ENCODE measurements at regions not wholly inside any gene's neighbourhood (a gene's known extent, or its start where the extent isn't known, plus 50 kb on each side); places are given as distances from the start of the nearest gene placed in this dataset.

GRCh38 chrX:45434231-45434630, 233.6 kb upstream of the DIPK2B start:
- Histone ChIP-seq H3T11ph (ENCODE audit: low read length) (no peak overlapping the region), H3K4me2 (ENCODE audit: insufficient read depth, insufficient read length, low read length) (no peak overlapping the region), H3K9me3 (ENCODE audit: control insufficient read depth, low read depth, low read length) (no peaks in the 10 kb centered on the region), H2AFZ (ENCODE audit: low read length) (no peak overlapping the region), H2BK12ac (ENCODE audit: insufficient read length, low read depth, low read length) (no peak overlapping the region), H3K56ac (ENCODE audit: insufficient read length, low read depth, low read length) (no peak overlapping the region), H3K4me1 (ENCODE audit: insufficient read depth, low read length) (peaks cover 11% of the 10 kb centered on the region; the same call in 1 of the 2 replicates), H2BK20ac (ENCODE audit: low read depth, low read length, poor library complexity, severe bottlenecking) (no peak overlapping the region), H4K8ac (replicated peaks; ENCODE audit: insufficient read length, low read depth, low read length) (no peak overlapping the region), H3K27me3 (ENCODE audit: insufficient read depth, low read length) (no peaks in the 10 kb centered on the region), H3K4ac (ENCODE audit: low read depth, low read length) (no peak overlapping the region), H2BK15ac (ENCODE audit: low read depth, low read length) (no peak overlapping the region), H2BK5ac (ENCODE audit: insufficient read length, low read length) (no peak overlapping the region), H3K9ac (ENCODE audit: extremely low read depth, insufficient read length, low read length) (no peak overlapping the region), H2BK120ac (ENCODE audit: low read depth, low read length, poor library complexity, severe bottlenecking) (no peak overlapping the region), H3K79me1 (ENCODE audit: insufficient read depth, low read depth, low read length, poor library complexity, severe bottlenecking) (no peaks in the 10 kb centered on the region), H4K91ac (ENCODE audit: insufficient read length, low read depth, low read length) (no peak overlapping the region), H4K5ac (ENCODE audit: insufficient read length, low read depth, low read length) (no peak overlapping the region), H3K27ac (ENCODE audit: insufficient read length, low read depth, low read length) (no peak overlapping the region), H3K14ac (ENCODE audit: insufficient read depth, low read length) (no peak overlapping the region), H2AK5ac (ENCODE audit: insufficient read length, low read length) (no peak overlapping the region), H3K23me2 (ENCODE audit: insufficient read length, low read depth, low read length, poor library complexity, severe bottlenecking) (no peaks in the 10 kb centered on the region), H3K23ac (ENCODE audit: insufficient read length, low read depth, low read length) (no peak overlapping the region), H3K18ac (ENCODE audit: insufficient read length, low read depth, low read length) (no peak overlapping the region), H3K79me2 (ENCODE audit: insufficient read depth, low read length) (no peaks in the 10 kb centered on the region), H4K20me1 (ENCODE audit: control insufficient read depth, insufficient read depth, insufficient read length) (no peaks in the 10 kb centered on the region)
- no peaks in the 10 kb centered on the region for H3K27me3 Mint-ChIP-seq (ENCODE audit: low read depth)
- DNase-seq, result no peak
- no CpG with 5 or more reads among the region's 1 CpG for WGBS (ENCODE audit: extremely low coverage, insufficient read length, low lambda C conversion rate)
- H3K4me3 Mint-ChIP-seq, result no peak overlapping the region
- H3K27ac Mint-ChIP-seq, result peak overlapping the region in 1 of 3 experiments; percentile 68; a peak in 1 of 7 replicates
- H3K36me3 Mint-ChIP-seq (ENCODE audit: insufficient read depth in 1 of 3, low read depth in 3 of 3), result peaks cover 4 to 9% (median 5%) of the 10 kb centered on the region in 3 experiments; a peak in 4 of 7 replicates
- H3K9me3 Mint-ChIP-seq, result peaks cover 67 to 74% of the 10 kb centered on the region in 2 experiments
- H3K4me1 Mint-ChIP-seq, result peaks cover 24 to 28% of the 10 kb centered on the region in 2 experiments
- no peak for TF ChIP-seq CTCF (conservative IDR thresholded peaks at IDR 0.05)
